ENCODE measurements at regions not wholly inside any gene's neighbourhood (a gene's known extent, or its start where the extent isn't known, plus 50 kb on each side); places are given as distances from the start of the nearest gene placed in this dataset.
"Not testable (repeated sequence)": the region's sequence is repeated elsewhere in the genome, so short reads cannot be mapped to it uniquely, and the experiment has no call there.

GRCh38 chr3:147333098-147333497 is 73.2 kb downstream of the ZIC4 start:
- ATAC-seq (no peak), DNase-seq (ENCODE audit: missing footprints) (no peak)
- intact Hi-C loops (cut with DNase I) = no loop called here

- DNase-seq (ENCODE audit: missing footprints) (no peak), ATAC-seq (no peak)
- intact Hi-C loops (cut with DNase I) = no loop called here
These were observed 77.6 kb downstream of the ZIC4 start for GRCh38 chr3:147328711-147329110.

GRCh38 chr3:147324356-147324755 is 82.0 kb downstream of the ZIC4 start:
- intact Hi-C loops (cut with DNase I) = no loop called here
- no peak for DNase-seq (ENCODE audit: missing footprints)
- no peak for ATAC-seq

DNA sequence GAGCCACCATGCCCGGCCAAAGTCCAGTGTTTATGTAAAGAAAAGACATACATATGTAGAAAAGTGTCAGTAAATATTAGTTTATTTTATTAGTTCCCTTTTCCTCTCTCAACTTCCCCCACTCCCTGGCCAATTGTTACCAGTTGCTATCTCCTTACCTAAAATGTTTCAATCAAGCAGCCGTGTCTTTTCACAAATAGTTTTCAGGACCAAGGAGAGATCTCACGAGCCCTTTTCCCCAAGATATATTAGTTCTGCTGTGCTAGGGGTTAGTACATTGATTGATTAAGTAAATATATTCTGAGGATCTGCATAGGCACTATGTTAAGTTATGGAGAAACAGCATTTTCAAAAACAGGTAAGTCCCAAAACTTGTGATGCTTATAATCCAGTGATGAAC is 87.4 kb downstream of the ZIC4 start:
- ATAC-seq (no peak), DNase-seq (ENCODE audit: missing footprints) (no peak)
- intact Hi-C loops (cut with DNase I) = no loop called here

DNA sequence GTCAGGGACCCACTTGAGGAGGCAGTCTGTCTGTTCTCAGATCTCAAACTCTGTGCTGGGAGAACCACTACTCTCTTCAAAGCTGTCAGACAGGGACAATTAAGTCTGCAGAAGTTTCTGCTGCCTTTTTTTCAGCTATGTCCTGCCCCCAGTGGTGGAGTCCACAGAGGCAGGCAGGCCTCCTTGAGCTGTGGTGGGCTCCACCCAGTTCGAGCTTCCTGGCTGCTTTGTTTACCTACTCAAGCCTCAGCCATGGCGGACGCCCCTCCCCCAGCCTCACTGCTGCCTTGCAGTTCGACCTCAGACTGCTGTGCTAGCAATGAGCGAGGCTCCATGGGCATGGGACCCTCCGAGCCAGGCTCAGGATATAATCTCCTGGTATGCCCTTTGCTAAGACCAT is 89.3 kb downstream of the ZIC4 start:
- intact Hi-C loops (cut with DNase I); ATAC-seq: not testable (repeated sequence)
- peak; percentile 33 for DNase-seq (ENCODE audit: missing footprints)

DNA sequence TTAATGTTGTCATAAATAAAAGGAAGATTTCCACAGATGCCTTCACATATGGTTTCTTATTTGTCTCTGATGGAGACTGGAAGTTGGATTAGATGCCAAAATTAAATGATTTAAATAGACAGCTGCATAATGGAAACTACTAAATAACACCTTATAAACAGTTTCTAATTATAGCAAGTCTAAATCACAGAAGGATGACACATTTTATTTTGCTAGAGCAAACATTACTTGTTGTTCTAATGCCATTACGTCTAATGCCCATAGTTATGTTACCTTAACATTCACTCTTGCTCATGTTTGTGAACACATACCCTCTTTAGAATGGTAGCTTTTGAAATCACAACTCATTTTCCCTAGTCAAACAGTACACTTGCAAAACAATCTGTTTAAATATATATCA is 92.8 kb downstream of the ZIC4 start:
- no peak for ATAC-seq
- intact Hi-C loops (cut with DNase I) = no loop called here
- no peak for DNase-seq (ENCODE audit: missing footprints)

GRCh38 chr3:147312786-147313280 is 93.5 kb downstream of the ZIC4 start:
- DNase-seq (ENCODE audit: missing footprints) (no peak), ATAC-seq (no peak)
- intact Hi-C loops (cut with DNase I) = no loop called here

DNA sequence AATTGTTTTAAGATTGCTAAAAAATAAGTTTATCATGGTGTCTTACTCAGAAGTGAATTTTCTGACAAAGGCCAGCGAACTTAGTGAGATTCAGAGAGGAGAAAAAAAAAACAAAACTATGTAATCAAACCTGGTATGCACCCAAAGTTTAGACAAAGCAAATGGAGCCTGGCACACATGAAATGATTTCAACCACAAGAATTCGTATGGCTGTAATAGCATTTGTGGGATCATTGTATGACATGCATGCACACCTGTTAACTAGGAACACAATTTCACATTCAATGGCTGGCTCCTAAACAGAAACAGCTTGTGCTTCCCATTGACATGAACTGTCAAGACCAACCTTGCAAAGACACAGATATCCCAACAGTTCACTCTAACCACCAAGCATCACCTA is 94.6 kb downstream of the ZIC4 start:
- intact Hi-C loops (cut with DNase I) = no loop called here

DNA sequence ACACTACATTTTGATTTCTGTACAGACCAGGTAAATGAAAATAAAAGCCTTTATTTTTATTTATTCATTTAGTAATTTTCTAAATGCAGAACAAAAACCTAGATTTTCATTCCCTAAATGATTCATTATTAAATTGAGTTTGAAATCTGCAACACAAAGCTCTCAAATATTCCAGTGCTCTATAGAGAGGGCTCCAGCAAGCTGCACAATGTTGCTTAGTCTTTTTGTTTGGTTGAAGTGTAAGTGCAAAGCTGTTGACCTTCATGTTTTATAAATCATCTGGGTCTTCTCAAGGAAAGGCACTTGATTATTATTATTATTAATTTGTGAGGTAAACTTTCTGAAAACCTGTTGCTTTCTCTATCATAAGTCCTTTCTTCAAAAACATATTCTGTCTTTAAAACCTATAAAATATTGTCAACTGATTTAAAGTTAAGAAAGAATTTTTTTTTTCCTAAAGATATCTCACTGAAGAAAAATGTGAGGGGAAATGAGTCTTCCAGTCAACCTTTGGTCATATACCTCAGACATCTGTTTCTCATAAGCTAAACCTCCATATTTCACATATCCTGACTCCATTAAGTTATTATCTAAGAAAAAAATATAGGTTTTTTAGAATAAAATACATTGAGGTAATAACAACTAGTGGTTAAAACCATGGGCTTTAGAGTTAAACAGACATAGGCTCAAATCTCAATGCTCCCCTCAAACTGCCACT is 100.7 kb downstream of the ZIC4 start:
- intact Hi-C loops (cut with DNase I) = no loop called here
- DNase-seq (ENCODE audit: missing footprints) (no peak), ATAC-seq (no peak)

More for the DNA sequence above, 94.6 kb downstream of the ZIC4 start:
- DNase-seq (ENCODE audit: missing footprints) (no peak), ATAC-seq (no peak)

DNA sequence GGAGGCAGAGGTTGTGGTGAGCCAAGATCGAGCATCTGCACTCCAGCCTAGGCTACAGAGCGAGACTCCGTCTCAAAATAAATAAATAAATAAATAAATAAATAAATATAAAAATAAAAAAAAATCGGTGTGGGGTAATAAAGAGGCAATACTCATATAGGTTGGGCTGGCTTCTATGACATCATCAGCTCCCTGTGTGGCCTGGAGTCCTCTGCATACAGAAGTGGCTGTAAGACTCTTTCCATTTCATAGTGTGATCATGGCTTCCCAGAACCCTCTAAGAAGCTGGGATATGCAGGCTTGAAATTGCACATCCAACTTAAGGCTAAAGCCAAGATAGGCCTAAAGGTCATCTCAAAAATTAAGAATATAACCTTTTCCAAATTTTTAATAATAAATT is 101.6 kb downstream of the ZIC4 start:
- ATAC-seq = no peak
- intact Hi-C loops (cut with DNase I) = no loop called here
- no peak for DNase-seq (ENCODE audit: missing footprints)

DNA sequence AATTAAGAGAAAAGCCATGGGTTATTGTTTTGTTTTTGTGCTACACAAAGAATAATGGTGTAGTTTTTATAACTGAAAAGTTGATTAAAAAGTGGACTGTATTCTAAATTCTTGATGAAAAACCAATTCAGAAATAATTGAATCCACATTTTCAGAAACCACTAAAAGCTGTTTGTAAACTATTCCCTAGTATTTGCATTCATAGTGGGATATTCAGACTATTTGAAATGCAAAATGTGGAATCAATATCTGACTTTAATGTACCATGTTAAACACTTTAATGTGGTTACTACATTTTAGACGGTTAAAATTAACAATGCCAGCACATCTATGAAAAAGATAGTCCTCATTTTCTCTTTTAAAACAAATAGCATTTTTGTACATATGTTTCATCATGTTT is 104.6 kb downstream of the ZIC4 start:
- ATAC-seq (no peak), DNase-seq (ENCODE audit: missing footprints) (no peak)
- intact Hi-C loops (cut with DNase I) = no loop called here

- ATAC-seq (no peak), DNase-seq (ENCODE audit: missing footprints) (no peak)
- intact Hi-C loops (cut with DNase I) = no loop called here
These were observed 106.7 kb downstream of the ZIC4 start for GRCh38 chr3:147299656-147300055.

DNA sequence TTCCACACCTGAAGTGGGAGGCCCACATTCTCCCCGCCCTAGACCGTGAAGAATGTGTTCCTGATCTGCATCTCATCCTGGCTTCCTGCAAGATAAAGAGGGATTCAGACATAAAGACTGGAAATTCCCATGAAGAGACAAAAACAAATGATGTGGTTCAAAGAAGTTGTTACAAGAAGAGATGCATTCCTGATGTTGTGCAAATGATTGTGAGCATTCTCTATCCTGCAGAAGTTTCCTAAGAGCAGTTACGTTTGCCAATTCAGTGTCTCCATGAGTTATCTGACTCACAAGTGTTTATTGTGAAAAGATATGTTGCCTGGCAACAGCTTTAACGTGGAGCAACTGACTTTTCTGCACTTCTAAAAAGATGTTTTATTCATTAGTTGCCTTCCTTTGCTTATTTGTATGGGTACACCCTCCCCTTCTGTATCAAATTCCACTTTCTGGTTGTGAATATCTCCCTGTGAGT is 107.8 kb downstream of the ZIC4 start:
- ATAC-seq (no peak), DNase-seq (ENCODE audit: missing footprints) (no peak)
- intact Hi-C loops (cut with DNase I) = no loop called here

DNA sequence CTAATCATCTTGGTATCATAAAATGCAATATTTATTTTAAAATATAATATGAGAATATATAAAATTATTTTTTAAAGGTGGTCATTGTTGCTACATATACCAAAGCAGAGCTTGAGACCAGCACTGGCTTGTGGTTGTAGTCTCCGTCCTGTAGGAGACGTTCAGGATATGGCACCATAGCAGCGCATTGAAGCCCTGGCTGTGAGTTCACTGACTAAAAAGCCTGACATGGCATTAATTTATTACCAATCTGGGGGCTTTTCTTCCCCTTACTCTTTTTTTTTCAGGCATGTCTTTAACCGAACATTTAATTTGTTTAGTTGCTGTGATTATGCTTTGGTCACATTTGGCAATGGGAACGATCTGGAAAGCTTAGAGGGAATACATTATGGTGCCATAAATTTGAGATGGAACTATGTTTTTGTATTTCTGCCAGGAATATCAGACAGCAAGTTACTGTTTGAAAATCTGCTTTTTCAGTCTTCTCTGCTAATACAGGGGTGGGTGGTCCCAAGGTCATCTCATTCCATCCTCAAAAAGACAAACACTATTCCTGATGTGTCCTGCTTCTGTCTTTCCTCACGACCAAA is 108.5 kb downstream of the ZIC4 start:
- intact Hi-C loops (cut with DNase I) = no loop called here
- DNase-seq (ENCODE audit: missing footprints) (no peak), ATAC-seq (no peak)

- DNase-seq (ENCODE audit: missing footprints); intact Hi-C loops (cut with DNase I); ATAC-seq: not testable (repeated sequence)
These were observed 119.0 kb downstream of the ZIC4 start for GRCh38 chr3:147287370-147287769.

- intact Hi-C loops (cut with DNase I) = no loop called here
- ATAC-seq (no peak), DNase-seq (ENCODE audit: missing footprints) (no peak)
These were observed 136.4 kb downstream of the ZIC4 start for GRCh38 chr3:147269907-147270306.

DNA sequence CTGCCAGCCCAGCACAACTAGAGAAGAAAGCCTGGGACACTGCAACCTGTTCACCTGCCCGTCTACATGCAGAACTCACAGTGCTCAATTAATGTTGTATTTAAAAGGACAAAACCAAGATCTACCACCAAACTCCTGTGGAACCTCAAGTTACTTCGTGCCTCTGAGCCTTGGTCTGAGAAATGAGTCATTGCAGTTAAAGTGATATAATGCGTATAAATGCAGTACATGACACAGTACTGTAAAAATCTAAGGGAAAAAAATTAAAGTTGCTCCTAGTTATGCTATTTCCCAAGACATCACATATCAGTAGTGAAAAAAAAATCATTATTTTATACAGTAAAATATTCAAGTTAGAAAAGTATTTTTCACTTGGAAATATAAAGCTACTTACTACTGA is 138.9 kb downstream of the ZIC4 start:
- DNase-seq (ENCODE audit: missing footprints) (no peak), ATAC-seq (no peak)
- intact Hi-C loops (cut with DNase I) = no loop called here

DNA sequence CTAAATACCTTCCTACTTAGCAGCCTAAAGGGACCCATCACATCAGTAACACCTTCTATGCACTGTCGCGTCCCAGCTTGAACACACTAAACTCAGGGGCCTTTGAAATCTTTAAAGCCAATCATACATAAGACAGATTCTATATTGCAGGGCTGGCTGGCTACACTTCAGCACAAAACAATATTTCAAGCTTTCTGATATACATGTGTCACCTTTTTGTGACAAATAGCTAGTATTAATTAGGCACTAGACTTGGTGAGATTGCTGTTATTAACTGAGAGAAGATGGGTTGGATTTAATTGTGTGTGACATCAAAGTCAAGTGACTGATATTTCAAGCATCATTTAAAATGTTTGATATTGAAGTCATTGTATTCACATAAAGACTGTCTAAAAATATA is 148.4 kb downstream of the ZIC4 start:
- ATAC-seq (no peak), DNase-seq (ENCODE audit: missing footprints) (no peak)
- intact Hi-C loops (cut with DNase I) = no loop called here

DNA sequence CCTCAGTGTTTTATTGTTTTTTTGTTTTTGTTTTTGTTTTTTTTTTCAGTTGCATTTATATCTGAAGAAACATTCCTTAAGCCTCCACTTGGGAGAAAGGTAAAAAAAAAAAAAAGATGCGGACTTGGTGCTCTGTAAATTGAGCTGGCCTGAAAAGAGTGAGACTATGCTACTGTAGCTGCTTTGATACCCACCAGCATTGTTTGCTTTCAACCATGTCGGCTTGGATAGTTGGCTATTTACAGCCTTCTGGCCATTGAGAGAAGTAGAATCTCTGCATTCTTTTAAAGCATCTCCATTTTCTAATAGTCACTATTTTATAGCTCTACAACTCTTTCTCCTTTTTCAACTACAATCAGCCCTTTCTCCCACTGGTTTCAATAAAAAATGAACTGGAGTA is 149.6 kb downstream of the ZIC4 start:
- intact Hi-C loops (cut with DNase I) = no loop called here
- ATAC-seq = no peak
- DNase-seq (ENCODE audit: missing footprints) = no peak

GRCh38 chr3:147246906-147247305 is 159.4 kb downstream of the ZIC4 start:
- ATAC-seq (no peak), DNase-seq (ENCODE audit: missing footprints) (no peak)
- intact Hi-C loops (cut with DNase I) = no loop called here

GRCh38 chr3:147245638-147246037 is 160.7 kb downstream of the ZIC4 start:
- DNase-seq (ENCODE audit: missing footprints); ATAC-seq; intact Hi-C loops (cut with DNase I): not testable (repeated sequence)
